ENCODE measurements at regions not wholly inside any gene's neighbourhood (a gene's known extent, or its start where the extent isn't known, plus 50 kb on each side); places are given as distances from the start of the nearest gene placed in this dataset.

GRCh38 chr12:40597133-40597532 is 95.1 kb upstream of the CNTN1 start:
- TF ChIP-seq CTCF (IDR thresholded peaks at IDR 0.05) = no peak
- Mint-ChIP-seq H3K27me3 (ENCODE audit: low read depth in 3 of 3) (no peaks in the 10 kb centered on the region), H3K4me3 (no peak overlapping the region), H3K9me3 (peaks cover 1 to 6% (median 4%) of the 10 kb centered on the region in 7 donors), H3K36me3 (no peaks in the 10 kb centered on the region), H3K27ac (no peak overlapping the region), H3K4me1 (no peaks in the 10 kb centered on the region)
- H3K4me2 ChIP-seq (replicated peaks; ENCODE audit: extremely low read depth, low read length, poor library complexity, severe bottlenecking) = no peak overlapping the region
- no peaks in the 10 kb centered on the region for H4K20me1 ChIP-seq (ENCODE audit: insufficient read depth, low read length)
- no peaks in the 10 kb centered on the region for H3K79me2 ChIP-seq (ENCODE audit: insufficient read depth, low read length)
- no peak overlapping the region for H3K9ac ChIP-seq (ENCODE audit: insufficient read depth, low read length, poor library complexity, severe bottlenecking)
- H3K27me3 ChIP-seq (ENCODE audit: control insufficient read depth in 2 of 2, insufficient read depth in 2 of 2, low read length in 2 of 2) = no peaks in the 10 kb centered on the region
- no peak overlapping the region for H3K4me3 ChIP-seq (replicated peaks in 1 of 3; ENCODE audit: low read depth in 2 of 3, low read length in 3 of 3)
- H3K9me3 ChIP-seq (replicated peaks in 1 of 2; ENCODE audit: control insufficient read depth in 1 of 2, insufficient read depth in 1 of 2, low read length in 2 of 2) = no peaks in the 10 kb centered on the region
- intact Hi-C loops (cut with micrococcal nuclease) = no loop called here
- WGBS (ENCODE audit: insufficient coverage) = 50% methylated on average over 2 of the region's 3 CpGs
- no peak overlapping the region for H3K27ac ChIP-seq (ENCODE audit: low read depth in 1 of 2, low read length in 2 of 2)
- no peak for DNase-seq
- no peaks in the 10 kb centered on the region for H3K4me1 ChIP-seq (ENCODE audit: control insufficient read depth in 1 of 2, insufficient read depth in 2 of 2, low read length in 2 of 2)
- no peaks in the 10 kb centered on the region for H3K36me3 ChIP-seq (replicated peaks in 1 of 2; ENCODE audit: control insufficient read depth in 1 of 2, insufficient read depth in 2 of 2, low read length in 2 of 2)
- no peak overlapping the region for H2AFZ ChIP-seq (ENCODE audit: insufficient read depth, low read depth, low read length, poor library complexity, severe bottlenecking)

- H3K9me3 Mint-ChIP-seq = peaks cover 0 to 6% (median 2%) of the 10 kb centered on the region in 7 donors
- 93% methylated on average over 1 of the region's 2 CpGs for WGBS (ENCODE audit: insufficient coverage)
- no peak for DNase-seq
Measured at GRCh38 chr12:40598073-40598472, 94.2 kb upstream of the CNTN1 start.

More at GRCh38 chr12:40598073-40598472, 94.2 kb upstream of the CNTN1 start:
- Histone ChIP-seq H4K20me1 (ENCODE audit: insufficient read depth, low read length) (no peaks in the 10 kb centered on the region), H3K36me3 (replicated peaks in 1 of 2; ENCODE audit: control insufficient read depth in 1 of 2, insufficient read depth in 2 of 2, low read length in 2 of 2) (no peaks in the 10 kb centered on the region), H3K27ac (ENCODE audit: low read depth in 1 of 2, low read length in 2 of 2) (no peak overlapping the region), H3K79me2 (ENCODE audit: insufficient read depth, low read length) (no peaks in the 10 kb centered on the region), H3K27me3 (ENCODE audit: control insufficient read depth in 2 of 2, insufficient read depth in 2 of 2, low read length in 2 of 2) (no peaks in the 10 kb centered on the region), H3K4me1 (ENCODE audit: control insufficient read depth in 1 of 2, insufficient read depth in 2 of 2, low read length in 2 of 2) (no peaks in the 10 kb centered on the region), H3K4me3 (replicated peaks in 1 of 3; ENCODE audit: low read depth in 2 of 3, low read length in 3 of 3) (no peak overlapping the region), H2AFZ (ENCODE audit: insufficient read depth, low read depth, low read length, poor library complexity, severe bottlenecking) (no peak overlapping the region), H3K9me3 (replicated peaks in 1 of 2; ENCODE audit: control insufficient read depth in 1 of 2, insufficient read depth in 1 of 2, low read length in 2 of 2) (no peaks in the 10 kb centered on the region), H3K4me2 (replicated peaks; ENCODE audit: extremely low read depth, low read length, poor library complexity, severe bottlenecking) (no peak overlapping the region), H3K9ac (ENCODE audit: insufficient read depth, low read length, poor library complexity, severe bottlenecking) (no peak overlapping the region)
- Mint-ChIP-seq H3K27ac (peak overlapping the region in 1 of 7 donors; percentile 53), H3K4me1 (no peaks in the 10 kb centered on the region), H3K36me3 (no peaks in the 10 kb centered on the region), H3K27me3 (ENCODE audit: low read depth in 3 of 3) (no peaks in the 10 kb centered on the region), H3K4me3 (no peak overlapping the region)
- intact Hi-C loops (cut with micrococcal nuclease) = no loop called here
- no peak for TF ChIP-seq CTCF (IDR thresholded peaks at IDR 0.05)

Measured in CD14-positive monocyte (primary cell).